SK-N-SH (cell line): ENCODE measurements at regions not wholly inside any gene's neighbourhood (a gene's known extent, or its start where the extent isn't known, plus 50 kb on each side); places are given as distances from the start of the nearest gene placed in this dataset.
"Not testable (repeated sequence)": the region's sequence is repeated elsewhere in the genome, so short reads cannot be mapped to it uniquely, and the experiment has no call there.

Experiments
- CTCF ChIA-PET: fragments of 300-600, 350-600 bp; formaldehyde crosslinking; extraction: SDS; loops from one replicate; lab custom pipeline; 2021; lab: Yijun Ruan, JAX
- POLR2A ChIA-PET: fragments of 350-600 bp; sonication (Branson Sonifier 250); formaldehyde crosslinking; extraction: SDS; loops from one replicate; lab custom pipeline; 2020; ENCODE audit warnings: antibody characterized with exemption, inconsistent platforms; lab: Yijun Ruan, JAX
- DNase-seq: peaks from one replicate; pipeline ENCODE4 v3.0.0; 2012
- H2AFZ ChIP-seq: fragments of 200-600 bp; sonication (generic); 2 replicates; pipeline ENCODE4 v1.8.1; 2016; ENCODE audit warnings: antibody characterized with exemption, mild to moderate bottlenecking, low read depth
- H3F3A ChIP-seq: fragments of 200-600 bp; sonication (generic); replicated peaks from 2 replicates; pipeline ENCODE3; 2016; ENCODE audit warnings: antibody characterized with exemption, mild to moderate bottlenecking; ENCODE audit not compliant: insufficient read depth
- H3K27ac ChIP-seq, 2 experiments: fragments of 200-500 bp in 1 of 2; fragments of 200-600 bp in 1 of 2; sonication (Bioruptor generic) in 1 of 2; sonication (generic), shearing (Covaris generic) in 1 of 2; 2 replicates each; pipeline versions ENCODE4 v1.5.1 to v1.6.1; 2014 to 2016; ENCODE audit warnings: low read depth in 2 of 2, inconsistent platforms in 1 of 2, low read length in 1 of 2, mild to moderate bottlenecking in 1 of 2, mixed read lengths in 1 of 2
- H3K27me3 ChIP-seq: fragments of 200-600 bp; sonication (generic), shearing (Covaris generic); 2 replicates; pipeline ENCODE4 v1.6.1; 2016; ENCODE audit warnings: mixed run types; ENCODE audit not compliant: insufficient read depth
- H3K36me3 ChIP-seq, 2 experiments: fragments of 200-500 bp in 1 of 2; fragments of 200-600 bp in 1 of 2; sonication (Bioruptor generic) in 1 of 2; sonication (generic) in 1 of 2; replicated peaks in 1 of 2; 2 replicates each; pipeline versions ENCODE3 to v1.5.1; 2014 to 2016; ENCODE audit warnings: low read length in 1 of 2, mild to moderate bottlenecking in 1 of 2; ENCODE audit not compliant: insufficient read depth in 2 of 2, control insufficient read depth in 1 of 2
- H3K4me1 ChIP-seq, 2 experiments: fragments of 200-500 bp in 1 of 2; fragments of 200-600 bp in 1 of 2; sonication (Bioruptor generic) in 1 of 2; sonication (generic), shearing (Covaris generic) in 1 of 2; 2 replicates each; pipeline versions ENCODE4 v1.5.1 to v1.6.1; 2014 to 2016; ENCODE audit warnings: low read depth in 1 of 2, low read length in 1 of 2, mixed run types in 1 of 2; ENCODE audit not compliant: insufficient read depth in 2 of 2, control insufficient read depth in 1 of 2
- H3K4me2 ChIP-seq: fragments of 200-600 bp; sonication (generic), shearing (Covaris generic); 2 replicates; pipeline ENCODE4 v1.6.1; 2017; ENCODE audit warnings: mixed run types
- H3K4me3 ChIP-seq, 2 experiments: fragments of 200-500 bp in 1 of 2; fragments of 200-600 bp in 1 of 2; sonication (Bioruptor generic) in 1 of 2; sonication (generic), shearing (Covaris generic) in 1 of 2; 2 replicates each; pipeline versions ENCODE4 v1.5.1 to v1.8.1; 2014 to 2016; ENCODE audit warnings: low read depth in 2 of 2, inconsistent platforms in 1 of 2, low read length in 1 of 2, mild to moderate bottlenecking in 1 of 2, mixed read lengths in 1 of 2, moderate library complexity in 1 of 2
- H3K79me2 ChIP-seq: fragments of 200-600 bp; sonication (generic); 2 replicates; pipeline ENCODE4 v1.8.1; 2017; ENCODE audit warnings: mild to moderate bottlenecking; ENCODE audit not compliant: insufficient read depth
- H3K9ac ChIP-seq: fragments of 200-600 bp; sonication (generic); 2 replicates; pipeline ENCODE4 v1.6.1; 2017; ENCODE audit warnings: mixed run types
- H3K9me2 ChIP-seq: fragments of 200-600 bp; sonication (generic); 2 replicates; pipeline ENCODE4 v1.6.1; 2017; ENCODE audit warnings: mixed run types
- H3K9me3 ChIP-seq: fragments of 200-600 bp; sonication (generic); 2 replicates; pipeline ENCODE4 v1.6.1; 2017; ENCODE audit warnings: mixed run types, mild to moderate bottlenecking, moderate library complexity
- H4K20me1 ChIP-seq: fragments of 200-600 bp; sonication (generic); 2 replicates; pipeline ENCODE4 v1.6.1; 2017; ENCODE audit warnings: mild to moderate bottlenecking, mixed run types; ENCODE audit not compliant: insufficient read depth
- WGBS: methylation state at CpG from one replicate; pipeline ENCODE4 v1.1.6; 2017; ENCODE audit warnings: low lambda C conversion rate; 5-methylcytosine and 5-hydroxymethylcytosine counted together
- small RNA-seq, 7 experiments: library from RNA; depleted of rRNA; stranded (forward); fragments of <200 nt; gene quantifications; one replicate each; pipeline ENCODE3, GENCODE V24; 2012

GRCh38 chr2:89649268-89649667, 957.8 kb downstream of the RPIA start:
- H3K9me3 ChIP-seq, H3K27me3 ChIP-seq, H3K9me2 ChIP-seq, DNase-seq, H3K79me2 ChIP-seq, H3K27ac ChIP-seq, H3K36me3 ChIP-seq, H4K20me1 ChIP-seq, H3K4me3 ChIP-seq, H2AFZ ChIP-seq, H3K4me1 ChIP-seq, H3K4me2 ChIP-seq, POLR2A ChIA-PET, H3K9ac ChIP-seq, CTCF ChIA-PET, H3F3A ChIP-seq: not testable (repeated sequence)
- 20% methylated on average over 1 of the region's 20 CpGs for WGBS

GRCh38 chr2:89679254-89679653, 987.8 kb downstream of the RPIA start:
- H3K79me2 ChIP-seq, H3F3A ChIP-seq, CTCF ChIA-PET, H4K20me1 ChIP-seq, H2AFZ ChIP-seq, H3K9ac ChIP-seq, DNase-seq, H3K4me2 ChIP-seq, POLR2A ChIA-PET, H3K27ac ChIP-seq, H3K9me3 ChIP-seq, H3K27me3 ChIP-seq, H3K36me3 ChIP-seq, H3K4me3 ChIP-seq, H3K9me2 ChIP-seq, H3K4me1 ChIP-seq: not testable (repeated sequence)
- 2% methylated on average over 4 of the region's 4 CpGs for WGBS

Small RNA genes lying in the stretch of these regions (small RNA-seq; reads per million reads assigned to genes)
- gene RF00001, result 0 reads per million in 7 experiments
